ENCODE measurements at regions not wholly inside any gene's neighbourhood (a gene's known extent, or its start where the extent isn't known, plus 50 kb on each side); places are given as distances from the start of the nearest gene placed in this dataset.

GRCh38 chr4:14679906-14680305 is 322.4 kb upstream of the CPEB2 start:
- Histone ChIP-seq H3K79me2 (ENCODE audit: control insufficient read depth in 1 of 2, insufficient read depth in 2 of 2, low read length in 2 of 2) (no peaks in the 10 kb centered on the region), H2BK15ac (ENCODE audit: low read length) (no peak overlapping the region), H3K23me2 (ENCODE audit: low read depth, low read length) (no peaks in the 10 kb centered on the region), H4K20me1 (replicated peaks in 1 of 2; ENCODE audit: control insufficient read depth in 1 of 2, insufficient read depth in 2 of 2, low read length in 2 of 2) (no peaks in the 10 kb centered on the region), H2AFZ (ENCODE audit: low read length) (no peak overlapping the region), H4K5ac (ENCODE audit: insufficient read length, low read depth, low read length) (no peak overlapping the region), H2AK5ac (ENCODE audit: low read depth, low read length) (no peak overlapping the region), H3K9me3 (ENCODE audit: insufficient read depth in 2 of 2, low read depth in 1 of 2, low read length in 1 of 2) (no peaks in the 10 kb centered on the region), H3K79me1 (ENCODE audit: low read depth, low read length) (no peaks in the 10 kb centered on the region), H4K8ac (ENCODE audit: extremely low read depth, insufficient read depth, low read length) (no peak overlapping the region), H3K4me1 (replicated peaks in 1 of 4; ENCODE audit: control insufficient read depth in 3 of 4, insufficient read depth in 4 of 4, low read length in 3 of 4) (no peaks in the 10 kb centered on the region), H2BK20ac (ENCODE audit: low read length) (no peak overlapping the region), H2BK120ac (replicated peaks; ENCODE audit: low read depth, low read length) (no peak overlapping the region), H3K27me3 (replicated peaks in 1 of 4; ENCODE audit: control insufficient read depth in 3 of 4, extremely low read depth in 1 of 4, insufficient read depth in 3 of 4, low read length in 3 of 4) (no peaks in the 10 kb centered on the region), H3K14ac (ENCODE audit: insufficient read length) (no peak overlapping the region), H3K9ac (replicated peaks in 1 of 4; ENCODE audit: extremely low read depth in 1 of 4, low read depth in 3 of 4, low read length in 3 of 4) (no peak overlapping the region), H3K4ac (replicated peaks; ENCODE audit: insufficient read length, low read depth, low read length) (no peak overlapping the region), H3K56ac (replicated peaks; ENCODE audit: insufficient read length, low read depth, low read length) (no peak overlapping the region), H3K27ac (ENCODE audit: low read depth, low read length) (no peak overlapping the region), H3K4me2 (ENCODE audit: insufficient read depth in 1 of 2, low read depth in 2 of 2, low read length in 2 of 2) (no peak overlapping the region), H2BK5ac (ENCODE audit: low read depth, low read length) (no peak overlapping the region), H2BK12ac (ENCODE audit: low read depth, low read length) (no peak overlapping the region), H3K36me3 (ENCODE audit: control insufficient read depth in 2 of 4, insufficient read depth in 4 of 4, low read length in 3 of 4) (no peaks in the 10 kb centered on the region), H3K4me3 (ENCODE audit: extremely low read depth in 1 of 4, insufficient read depth in 2 of 4, low read depth in 3 of 4, low read length in 4 of 4) (no peak overlapping the region), H3K18ac (ENCODE audit: extremely low read depth, low read length) (no peak overlapping the region), H3K23ac (ENCODE audit: insufficient read length) (no peak overlapping the region), H4K91ac (replicated peaks; ENCODE audit: insufficient read length, low read length) (no peak overlapping the region)
- FAIRE-seq (no peak), DNase-seq (ENCODE audit: low read depth in 1 of 2, low spot score in 2 of 2) (no peak)
- WGBS, 2 experiments (ENCODE audit: extremely low coverage in 1 of 2, insufficient coverage in 1 of 2, insufficient read length in 1 of 2, insufficient replicate concordance in 2 of 2, low coverage in 1 of 2, low lambda C conversion rate in 2 of 2, missing lambda C conversion rate in 1 of 2), result 93% methylated on average over 5 of the region's 5 CpGs; no CpG with 5 or more reads in 1 of the 2 experiments
- no peak for TF ChIP-seq YY1 (IDR thresholded peaks at IDR 0.05; ENCODE audit: low read depth, low read length)
- TF ChIP-seq SP1 (IDR thresholded peaks at IDR 0.05; ENCODE audit: low read depth, low read length), result no peak
- TF ChIP-seq KDM4A (IDR thresholded peaks at IDR 0.05; ENCODE audit: low read depth, low read length, severe bottlenecking), result no peak
- no peak for TF ChIP-seq TEAD4 (IDR thresholded peaks at IDR 0.05; ENCODE audit: low read depth, low read length)
- TF ChIP-seq RBBP5 (IDR thresholded peaks at IDR 0.05; ENCODE audit: borderline replicate concordance, low read depth, low read length), result no peak
- TF ChIP-seq CTCF (IDR thresholded peaks at IDR 0.05; ENCODE audit: control extremely low read depth in 1 of 3, insufficient read depth in 1 of 3, low read depth in 1 of 3, low read length in 3 of 3), result no peak
- no peak for TF ChIP-seq SIX5 (IDR thresholded peaks at IDR 0.05; ENCODE audit: low read depth, low read length)
- CTCF ChIA-PET (ENCODE audit: partially characterized antibody), result interaction anchor here (0.6 kb wide), 1 partner anchor 149 kb away, joined by 3 read pairs; no protein-coding TSS in a partner anchor
- POLR2A ChIA-PET (ENCODE audit: partially characterized antibody), result no interaction called here

Data from H1 (cell line).